A549 (cell line): ENCODE measurements at regions not wholly inside any gene's neighbourhood (a gene's known extent, or its start where the extent isn't known, plus 50 kb on each side); places are given as distances from the start of the nearest gene placed in this dataset.

ENCODE experiments used
- ATAC-seq, 2 experiments: fragments of 200-7000 bp in 1 of 2; fragments of >200 bp in 1 of 2; cut with Nextera tagmentation in 1 of 2; cut with Tn5 transposase in 1 of 2; 3 replicates each; pipeline versions ENCODE4 v1.8.0 to v1.9.1; 2018 to 2020; ENCODE audit warnings: mild to moderate bottlenecking in 1 of 2, moderate library complexity in 1 of 2
- CTCF ChIA-PET: fragments of 300-600 bp; sonication (Branson Sonifier 250); formaldehyde crosslinking; extraction: SDS; loops from one replicate; lab custom pipeline; 2021; ENCODE audit warnings: antibody characterized with exemption, inconsistent platforms; lab: Yijun Ruan, JAX
- POLR2A ChIA-PET: fragments of 350-600 bp; formaldehyde crosslinking; extraction: SDS; loops from one replicate; lab custom pipeline; 2021; ENCODE audit warnings: antibody characterized with exemption, inconsistent platforms; lab: Yijun Ruan, JAX
- DNase-seq, 2 experiments: peaks; one replicate each; pipeline versions ENCODE4 v3.0.0 to v3.0.0-alpha.2; 2011 to 2016; ENCODE audit warnings: low read depth in 1 of 2, low spot score in 1 of 2
- FAIRE-seq: peaks from 2 replicates; lab custom pipeline; 2011; peaks lifted over from hg19 to GRCh38; lab: Jason Lieb, UNC
- H3K27ac ChIP-seq, 2 experiments: fragments of >200 bp; sonication (Bioruptor Twin); formaldehyde crosslinking; 3 replicates each; pipeline ENCODE4 v1.5.1; 2016 to 2017
- H3K4me1 ChIP-seq: fragments of >200 bp; sonication (Bioruptor Twin); formaldehyde crosslinking; 3 replicates; pipeline ENCODE4 v1.6.1; 2016
- H3K4me2 ChIP-seq: fragments of >200 bp; sonication (Bioruptor Twin); formaldehyde crosslinking; 3 replicates; pipeline ENCODE4 v1.6.1; 2016
- H3K4me3 ChIP-seq: fragments of >200 bp; sonication (Bioruptor Twin); formaldehyde crosslinking; 3 replicates; pipeline ENCODE4 v1.5.1; 2016
- H3K9me3 ChIP-seq: fragments of >200 bp; sonication (Bioruptor Twin); formaldehyde crosslinking; 3 replicates; pipeline ENCODE4 v1.6.1; 2016
- ATOH8 ChIP-seq: fragments of 250-450 bp; sonication (Bioruptor Pico); IDR thresholded peaks from 2 replicates; pipeline ENCODE4 v1.5.0; 2020; ENCODE audit warnings: low read depth, mild to moderate bottlenecking, moderate library complexity
- BCL3 ChIP-seq: fragments of >200 bp; sonication (Bioruptor Twin); formaldehyde crosslinking; IDR thresholded peaks from 3 replicates; pipeline ENCODE4 v1.6.1; 2016
- BHLHE40 ChIP-seq: IDR thresholded peaks from 2 replicates; pipeline ENCODE4 v1.6.1; 2012; ENCODE audit warnings: low read depth, low read length, inconsistent platforms
- CHD4 ChIP-seq: fragments of 200-600 bp; sonication (generic); IDR thresholded peaks from 2 replicates; pipeline ENCODE4 v1.6.1; 2016; ENCODE audit warnings: antibody characterized with exemption, mild to moderate bottlenecking, borderline replicate concordance
- CTCF ChIP-seq: fragments of >200 bp; sonication (Bioruptor Twin); formaldehyde crosslinking; IDR thresholded peaks from 3 replicates; pipeline ENCODE4 v1.5.1; 2016
- EHF ChIP-seq: fragments of 250-450 bp; sonication (Bioruptor Pico); IDR thresholded peaks from 2 replicates; pipeline ENCODE4 v1.5.0; 2020; ENCODE audit warnings: mild to moderate bottlenecking
- EHMT2 ChIP-seq: fragments of 200-600 bp; sonication (generic); IDR thresholded peaks from 2 replicates; pipeline ENCODE4 v1.6.1; 2016; ENCODE audit warnings: antibody characterized with exemption, low read depth, mild to moderate bottlenecking, moderate library complexity
- FOSB ChIP-seq: fragments of 250-450 bp; sonication (Bioruptor Pico); IDR thresholded peaks from 2 replicates; pipeline ENCODE4 v1.5.0; 2020; ENCODE audit warnings: mild to moderate bottlenecking, moderate library complexity
- HDAC2 ChIP-seq: fragments of 200-600 bp; sonication (generic); IDR thresholded peaks from 2 replicates; pipeline ENCODE4 v1.6.1; 2016
- HMGXB4 ChIP-seq: fragments of 250-450 bp; sonication (Bioruptor Pico); IDR thresholded peaks from 2 replicates; pipeline ENCODE4 v1.5.0; 2021; ENCODE audit warnings: mild to moderate bottlenecking, moderate library complexity, borderline replicate concordance
- KDM5A ChIP-seq: fragments of 200-600 bp; sonication (generic); IDR thresholded peaks from 2 replicates; pipeline ENCODE4 v1.6.1; 2016; ENCODE audit warnings: antibody characterized with exemption, mild to moderate bottlenecking
- NPAS2 ChIP-seq: fragments of 250-450 bp; sonication (Bioruptor Pico); IDR thresholded peaks from 2 replicates; pipeline ENCODE4 v1.8.0; 2022; ENCODE audit warnings: mild to moderate bottlenecking, moderate library complexity, borderline replicate concordance
- NR3C1 ChIP-seq: fragments of >200 bp; sonication (Bioruptor Twin); formaldehyde crosslinking; IDR thresholded peaks from 3 replicates; pipeline ENCODE4 v1.6.1; 2017
- PBX3 ChIP-seq: IDR thresholded peaks from 2 replicates; pipeline ENCODE4 v1.6.1; 2012
- PHF8 ChIP-seq: fragments of 200-600 bp; sonication (generic); IDR thresholded peaks from 2 replicates; pipeline ENCODE4 v1.6.1; 2016; ENCODE audit warnings: low read depth, mild to moderate bottlenecking, antibody characterized with exemption, moderate library complexity, borderline replicate concordance
- RAD21 ChIP-seq, 2 experiments: fragments of >200 bp in 1 of 2; sonication (Bioruptor Twin) in 1 of 2; formaldehyde crosslinking in 1 of 2; IDR thresholded peaks in 1 of 2; conservative IDR thresholded peaks in 1 of 2; 2 replicates in 1 of 2; 3 replicates in 1 of 2; pipeline ENCODE4 v1.6.1; 2012 to 2018; ENCODE audit warnings: inconsistent platforms in 1 of 2
- RARB ChIP-seq: fragments of 250-450 bp; sonication (Bioruptor Pico); IDR thresholded peaks from 2 replicates; pipeline ENCODE4 v1.8.0; 2021; ENCODE audit warnings: mild to moderate bottlenecking, moderate library complexity
- RCOR1 ChIP-seq: fragments of 150-350 bp; IDR thresholded peaks from 2 replicates; pipeline ENCODE4 v1.6.1; 2014; ENCODE audit warnings: antibody characterized with exemption, low read length, low read depth
- RNF2 ChIP-seq: fragments of 200-600 bp; sonication (generic); IDR thresholded peaks from 2 replicates; pipeline ENCODE4 v1.6.1; 2016; ENCODE audit warnings: low read depth, mild to moderate bottlenecking, antibody characterized with exemption, moderate library complexity, borderline replicate concordance
- SMC3 ChIP-seq: fragments of >200 bp; sonication (Bioruptor Twin); formaldehyde crosslinking; IDR thresholded peaks from 3 replicates; pipeline ENCODE4 v1.6.1; 2018; ENCODE audit warnings: inconsistent platforms
- WGBS: methylation state at CpG from one replicate; pipeline ENCODE4 v1.1.6; 2017; ENCODE audit errors: missing lambda C conversion rate; 5-methylcytosine and 5-hydroxymethylcytosine counted together

- no peak for TF ChIP-seq BCL3
- no peak for TF ChIP-seq FOSB (CRISPR knock-in tag)
- no peak for TF ChIP-seq NR3C1
- TF ChIP-seq SMC3, result no peak
- no peak for TF ChIP-seq NPAS2 (CRISPR knock-in tag)
These were observed 451.6 kb downstream of the NUF2 start (continued) for GRCh38 chr1:163773396-163773795.

- Histone ChIP-seq H3K9me3 (no peaks in the 10 kb centered on the region), H3K27ac (no peak overlapping the region), H3K4me2 (no peak overlapping the region), H3K4me3 (no peak overlapping the region), H3K4me1 (no peaks in the 10 kb centered on the region)
- no peak for DNase-seq
- 42% methylated on average over 9 of the region's 9 CpGs for WGBS
- no peak for TF ChIP-seq PHF8
- TF ChIP-seq BCL3, result no peak
- ATAC-seq, result no peak
- FAIRE-seq, result no peak
- CTCF ChIA-PET, result interaction anchor here (0.5 kb wide), 1 partner anchor 28 kb away, joined by 3 read pairs; no protein-coding TSS in a partner anchor
- POLR2A ChIA-PET, result no interaction called here
These were observed 452.7 kb downstream of the NUF2 start for GRCh38 chr1:163774401-163774945.

GRCh38 chr1:163774978-163775620 lies 453.3 kb downstream of the NUF2 start:
- no peak for FAIRE-seq
- 11% methylated on average over 8 of the region's 8 CpGs for WGBS
- ChIA-PET CTCF (no interaction called here), POLR2A (no interaction called here)
- DNase-seq, result no peak
- Histone ChIP-seq H3K9me3 (no peaks in the 10 kb centered on the region), H3K4me3 (no peak overlapping the region), H3K27ac (no peak overlapping the region), H3K4me2 (no peak overlapping the region), H3K4me1 (no peaks in the 10 kb centered on the region)
- ATAC-seq, result no peak
- TF ChIP-seq BHLHE40 (no peak), NR3C1 (no peak), RARB (CRISPR knock-in tag) (no peak), KDM5A (no peak), PBX3 (no peak), HMGXB4 (CRISPR knock-in tag) (no peak), RCOR1 (no peak), RNF2 (no peak), CHD4 (no peak), EHMT2 (no peak), FOSB (CRISPR knock-in tag) (no peak), EHF (CRISPR knock-in tag) (no peak), CTCF (no peak), HDAC2 (no peak), ATOH8 (CRISPR knock-in tag) (no peak), RAD21 (conservative IDR thresholded peaks at IDR 0.05 in 1 of 2, IDR thresholded peaks at IDR 0.05 in 1 of 2) (no peak)
